ENCODE measurements at regions not wholly inside any gene's neighbourhood (a gene's known extent, or its start where the extent isn't known, plus 50 kb on each side); places are given as distances from the start of the nearest gene placed in this dataset.

DNA sequence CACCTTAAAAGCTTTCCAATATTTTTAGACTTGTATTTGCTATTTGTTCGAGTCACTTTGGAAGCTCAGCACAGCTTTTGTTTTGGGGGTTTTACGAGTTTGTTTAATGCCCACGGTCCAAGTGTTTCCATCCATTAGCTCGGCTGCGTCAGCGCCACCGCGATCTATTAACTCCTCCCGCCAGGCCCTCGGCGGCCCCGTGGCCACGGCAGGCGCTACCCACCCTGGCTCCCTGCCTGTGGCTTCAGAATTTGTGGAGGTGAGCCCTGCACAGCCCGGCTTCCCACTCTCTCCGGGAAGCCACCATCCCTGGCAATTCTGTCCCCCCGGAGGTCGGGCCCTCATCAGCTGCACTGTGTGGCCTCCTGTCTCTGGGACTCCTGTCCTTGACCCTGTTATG is 648.5 kb downstream of the BRD1 start:
- no peak for DNase-seq

- no peak for DNase-seq
These were observed 649.2 kb downstream of the BRD1 start for GRCh38 chr22:49178246-49179005.

DNA sequence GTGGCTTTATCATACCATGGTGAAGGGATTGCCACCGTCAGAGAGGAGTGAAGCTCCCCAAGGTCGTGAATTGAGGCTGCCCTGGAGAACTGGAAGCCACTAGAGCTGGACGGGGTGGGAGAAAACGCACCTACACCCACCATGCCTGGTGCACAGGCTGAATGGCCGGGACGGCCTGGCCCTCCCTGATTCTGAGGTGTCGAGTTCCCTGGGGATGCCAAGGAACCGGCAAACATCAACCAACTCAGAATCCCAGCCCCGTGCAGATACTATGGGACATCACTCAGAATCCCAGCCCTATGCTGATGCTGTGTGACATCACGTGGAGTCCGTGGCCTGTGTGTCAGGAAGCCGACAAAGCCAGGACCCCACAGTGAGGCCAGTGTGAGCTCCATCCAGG is 650.0 kb downstream of the BRD1 start:
- DNase-seq, result no peak

- DNase-seq, result no peak
These were observed 650.7 kb downstream of the BRD1 start for GRCh38 chr22:49176956-49177355.

- DNase-seq, result no peak
These were observed 657.6 kb downstream of the BRD1 start for GRCh38 chr22:49170053-49170452.

- no peak for DNase-seq
These were observed 658.5 kb downstream of the BRD1 start for GRCh38 chr22:49169074-49169744.

DNA sequence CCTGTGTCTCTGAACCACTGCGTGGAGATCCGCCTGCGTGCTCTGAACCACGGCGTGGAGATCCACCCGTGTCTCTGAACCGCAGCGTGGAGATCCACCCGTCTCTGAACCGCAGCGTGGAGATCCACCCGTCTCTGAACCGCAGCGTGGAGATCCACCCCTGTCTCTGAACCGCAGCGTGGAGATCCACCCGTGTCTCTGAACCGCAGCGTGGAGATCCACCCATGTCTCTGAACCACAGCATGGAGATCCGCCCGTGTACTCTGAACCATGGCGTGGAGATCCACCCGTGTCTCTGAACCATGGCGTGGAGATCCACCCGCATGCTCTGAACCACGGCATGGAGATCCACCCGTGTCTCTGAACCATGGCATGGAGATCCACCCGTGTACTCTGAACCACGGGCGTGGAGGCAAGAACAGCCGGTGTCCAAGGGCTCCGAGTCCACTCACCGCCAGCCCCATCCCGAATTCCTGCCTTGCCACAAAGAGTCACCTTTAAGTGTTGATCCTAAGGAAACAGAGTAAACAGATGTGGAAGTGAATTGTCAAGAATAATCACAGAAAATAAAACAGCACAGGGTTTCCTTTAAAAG is 659.4 kb downstream of the BRD1 start:
- no peak for DNase-seq

DNA sequence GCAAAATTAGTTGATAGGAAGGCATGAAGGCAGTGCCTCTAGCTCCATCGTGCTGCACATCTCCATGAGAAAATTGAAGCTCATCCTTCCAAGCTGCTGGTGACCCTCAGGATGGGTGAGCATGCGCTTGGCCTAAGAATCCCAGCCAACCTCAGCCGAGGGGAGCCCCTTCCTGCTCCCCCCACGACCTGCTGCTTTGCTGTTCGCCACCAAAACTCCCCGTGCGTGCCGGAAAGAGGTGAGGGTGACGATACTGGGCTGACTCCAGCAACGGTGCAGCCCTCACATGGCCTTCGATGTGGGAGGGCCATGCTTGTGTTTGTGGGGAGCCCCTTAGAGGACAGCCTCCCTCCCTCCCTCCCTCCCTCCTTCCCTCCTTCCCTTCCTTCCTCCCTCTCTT is 660.9 kb downstream of the BRD1 start:
- no peak for DNase-seq

- DNase-seq, result no peak
These were observed 661.5 kb downstream of the BRD1 start for GRCh38 chr22:49166211-49166610.

DNA sequence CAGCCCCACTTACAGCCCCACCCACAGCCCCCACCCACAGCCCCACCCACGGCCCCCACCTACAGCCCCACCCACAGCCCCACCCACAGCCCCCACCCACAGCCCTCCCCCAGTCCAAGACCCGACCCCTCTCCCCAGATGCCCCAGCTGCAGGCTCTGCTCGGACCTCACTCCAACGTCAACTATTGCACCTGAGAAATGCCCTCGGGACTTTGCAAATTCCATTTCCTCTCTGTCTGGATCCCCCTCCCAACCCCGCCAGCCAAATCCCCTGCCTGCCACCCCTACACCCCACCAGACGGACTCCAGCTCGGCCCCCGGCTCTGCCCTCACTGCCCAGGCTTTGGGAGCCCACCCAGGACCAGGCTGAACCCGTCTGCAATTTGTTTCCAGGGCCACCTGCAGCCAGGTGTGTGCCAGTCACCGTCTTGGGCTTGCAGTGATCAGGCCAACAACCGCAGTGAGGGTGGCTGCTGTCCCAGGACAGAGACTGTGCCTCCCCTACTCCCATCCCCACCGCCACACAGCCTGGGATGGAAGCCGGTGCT is 662.8 kb downstream of the BRD1 start:
- DNase-seq, result no peak

GRCh38 chr22:49163960-49164690 is 663.5 kb downstream of the BRD1 start:
- DNase-seq, result no peak

DNA sequence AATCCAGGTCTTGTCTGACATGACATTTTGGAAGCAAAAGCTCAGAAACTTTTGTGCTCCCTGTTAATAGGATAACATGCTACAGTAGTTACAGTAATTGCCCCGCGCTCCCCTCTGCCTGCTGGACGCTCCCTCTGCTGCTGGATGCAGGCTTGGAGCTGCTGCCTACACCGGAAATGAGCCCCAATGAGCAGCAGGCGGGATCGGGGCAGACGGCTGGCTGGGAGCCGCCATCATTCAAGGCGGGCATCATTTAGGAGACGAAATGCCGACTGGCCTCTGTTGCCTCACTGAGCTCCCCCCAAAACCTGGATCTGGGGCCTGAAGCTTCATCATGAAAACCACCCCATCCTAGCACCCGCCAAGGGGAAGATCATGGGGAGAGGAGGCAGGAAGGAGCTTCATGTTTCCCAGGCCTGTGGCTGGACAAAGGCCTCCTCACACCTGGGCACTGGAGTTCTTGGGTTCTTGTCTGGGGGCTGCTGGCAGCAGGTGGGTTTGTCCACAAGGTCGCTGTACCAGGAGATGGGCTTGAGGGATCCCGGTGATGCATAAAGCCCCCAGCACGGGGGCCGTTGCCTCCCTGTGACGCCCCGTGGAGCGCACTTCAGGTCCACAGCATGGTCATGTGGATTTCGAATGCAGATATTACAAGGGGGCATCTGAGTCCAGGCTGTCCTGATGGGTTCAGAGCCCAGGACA is 664.3 kb downstream of the BRD1 start:
- DNase-seq, result no peak

DNA sequence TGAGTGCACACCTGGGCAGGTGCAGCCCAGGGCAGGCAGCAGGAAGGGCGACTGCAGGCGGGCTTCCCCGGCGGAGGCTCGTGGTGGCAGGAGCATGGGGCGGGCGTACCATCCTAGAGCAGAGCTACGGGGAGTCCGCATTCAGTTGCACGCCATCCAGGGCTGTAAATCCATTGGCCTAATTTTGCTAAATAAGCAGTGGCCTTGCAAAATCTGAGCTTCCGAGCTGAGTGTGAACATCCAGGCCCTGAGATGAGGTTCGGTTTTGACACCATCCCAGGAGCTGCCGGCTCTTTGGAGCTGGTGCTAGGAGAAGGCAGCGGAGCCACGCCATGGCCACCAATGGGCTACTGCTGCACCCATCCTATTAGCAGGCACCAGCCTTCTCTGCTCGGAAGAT is 664.8 kb downstream of the BRD1 start:
- no peak for DNase-seq

DNA sequence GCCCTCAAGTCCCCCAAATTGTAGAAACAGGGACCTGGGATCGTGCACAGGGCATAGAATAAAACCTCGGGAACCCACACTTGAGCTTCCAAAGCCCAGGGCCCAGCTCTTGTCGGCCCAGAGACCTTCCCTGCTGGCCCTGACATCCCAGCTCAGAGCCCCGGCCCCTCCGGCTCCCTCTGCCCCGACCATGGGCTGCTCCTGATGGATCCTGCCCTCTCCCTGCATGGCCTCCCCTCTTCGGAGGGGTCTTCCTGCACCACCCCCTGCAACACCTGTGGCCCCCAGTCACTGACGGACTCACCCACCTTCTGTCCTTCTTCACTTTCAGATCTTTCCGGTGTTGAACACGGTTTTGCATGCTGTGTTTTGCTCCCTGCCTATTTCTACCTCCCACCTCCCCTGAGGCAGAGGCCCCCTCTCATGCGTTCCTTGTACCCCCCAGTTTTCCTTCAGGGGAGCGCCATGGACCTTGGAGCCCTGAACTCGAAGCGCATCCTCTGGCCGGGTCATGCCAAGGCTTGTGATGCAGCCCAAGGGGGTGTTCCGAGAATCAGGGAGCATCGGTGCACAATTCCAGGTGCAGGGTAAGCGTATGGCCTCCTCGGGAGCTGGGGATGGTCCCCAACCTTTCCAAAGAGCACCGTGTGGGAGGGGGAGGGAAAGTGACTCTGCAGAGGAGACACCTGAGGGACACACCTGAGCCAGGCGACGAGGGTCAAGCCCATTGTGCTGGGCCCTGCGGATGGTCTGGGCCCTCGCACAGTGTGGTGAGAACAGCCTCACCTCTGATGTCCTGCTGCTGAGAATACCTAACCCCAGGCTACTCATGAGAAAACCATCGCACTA is 666.4 kb downstream of the BRD1 start:
- no peak for DNase-seq

DNA sequence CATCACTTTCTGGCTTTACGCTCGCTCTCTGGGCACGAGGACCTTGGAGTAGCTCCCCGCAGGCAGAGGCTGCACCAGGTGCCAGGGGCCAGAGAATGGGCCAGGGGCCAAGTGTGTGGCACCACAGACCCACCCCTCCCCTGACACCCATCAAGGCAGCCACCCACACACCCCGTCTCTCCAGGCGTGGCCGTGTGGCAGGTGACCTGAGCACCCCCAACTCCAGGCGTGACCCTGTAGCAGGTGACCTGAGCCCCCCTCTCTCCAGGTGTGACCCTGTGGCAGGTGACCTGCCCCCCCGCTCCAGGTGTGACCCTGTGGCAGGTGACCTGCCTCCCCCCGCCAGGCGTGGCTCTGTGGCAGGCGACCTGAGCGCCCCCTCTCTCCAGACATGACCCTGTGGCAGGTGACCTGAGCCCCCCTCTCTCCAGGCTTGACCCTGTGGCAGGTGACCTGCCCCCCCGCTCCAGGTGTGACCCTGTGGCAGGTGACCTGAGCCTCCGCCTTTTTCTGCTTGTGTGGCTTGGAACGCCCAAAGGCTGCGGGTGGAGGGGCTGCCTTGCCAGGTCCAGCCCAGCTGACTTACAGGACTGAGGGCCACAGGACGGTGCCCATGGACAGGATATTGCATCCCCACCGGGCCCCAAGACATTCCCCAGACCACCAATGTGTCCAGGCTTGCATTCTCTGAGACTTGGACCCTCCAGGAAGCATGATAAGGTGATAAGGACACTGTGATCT is 667.2 kb downstream of the BRD1 start:
- DNase-seq, result no peak

GRCh38 chr22:49159711-49160110 is 668.0 kb downstream of the BRD1 start:
- DNase-seq, result no peak

- no peak for DNase-seq
These were observed 668.7 kb downstream of the BRD1 start for GRCh38 chr22:49158741-49159564.

DNA sequence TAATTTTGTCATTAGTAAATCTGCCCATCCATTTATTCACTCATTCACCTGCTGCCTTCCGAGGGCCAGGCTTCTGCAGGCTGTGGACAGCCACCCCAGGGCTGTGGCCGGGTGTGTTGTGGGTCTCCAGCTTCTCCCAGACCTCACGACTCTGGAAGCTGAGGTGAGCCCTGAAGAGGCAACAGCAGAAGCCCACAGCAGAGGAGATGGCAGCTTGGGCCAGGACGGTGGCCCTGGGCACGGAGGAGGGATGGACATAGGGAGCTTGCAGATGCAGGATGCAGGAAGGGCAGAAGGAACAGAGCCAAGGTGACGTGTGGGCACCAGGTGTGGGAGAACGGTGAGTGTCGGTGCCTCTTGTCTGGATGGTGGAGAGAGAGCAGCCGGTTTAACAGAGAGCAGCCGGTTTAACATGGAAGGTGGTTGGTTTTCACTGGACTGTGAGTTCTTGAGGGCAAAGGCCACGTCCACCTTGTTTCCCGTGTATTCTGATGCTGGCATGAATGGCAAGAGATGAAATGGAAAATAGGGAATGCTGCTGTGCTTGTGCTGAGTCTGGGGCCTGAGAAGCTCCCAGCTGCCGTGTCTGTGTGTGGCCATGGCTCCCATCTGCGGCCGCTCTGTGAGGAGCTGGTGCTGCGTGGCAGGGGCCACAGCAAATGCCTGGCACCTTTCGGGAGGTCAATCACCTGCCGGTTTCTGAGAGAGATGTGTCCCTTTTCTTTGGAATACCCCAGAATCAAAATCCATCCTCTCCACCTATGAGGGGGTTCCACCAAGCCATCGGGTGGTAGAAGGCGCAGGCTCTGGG is 669.9 kb downstream of the BRD1 start:
- no peak for DNase-seq

DNA sequence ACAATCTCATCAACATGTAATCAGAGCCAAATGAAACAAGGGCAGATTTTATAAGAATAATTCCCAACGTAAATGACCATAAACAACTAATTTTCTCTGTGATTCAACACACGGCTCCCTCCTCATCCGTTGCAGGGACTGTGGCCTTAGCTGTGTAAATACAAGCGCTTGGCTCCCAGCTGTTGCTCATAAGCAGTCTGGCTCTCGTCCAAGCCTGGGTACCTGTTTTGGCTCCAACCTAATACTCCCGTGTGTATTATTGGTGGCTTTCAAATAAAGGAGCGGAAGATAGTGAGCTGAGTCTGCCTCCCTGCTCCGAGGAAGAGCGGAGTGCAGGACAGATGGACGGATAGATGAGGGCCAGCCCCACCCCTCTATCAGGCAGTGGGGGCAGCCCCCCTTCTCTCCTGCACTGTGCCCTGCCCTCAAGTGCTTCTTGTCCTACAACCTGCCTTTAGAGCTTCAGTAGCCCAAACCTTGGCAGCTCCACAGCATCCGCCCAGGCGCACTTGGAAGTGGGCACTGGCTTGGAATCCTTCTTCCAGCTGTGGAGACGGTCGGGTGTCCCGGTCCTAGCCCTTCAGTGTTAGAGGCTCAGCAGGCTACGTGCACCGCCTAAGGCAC is 670.9 kb downstream of the BRD1 start:
- no peak for DNase-seq

All from CD4-positive, alpha-beta T cell treated with Interleukin-17A for 4 hours (primary cell).